Stimulated activated CD4-positive, alpha-beta T cell treated with anti-CD3 and anti-CD28 coated beads, TNF-alpha, amount 100 ng/mL, for 1 hour (primary cell): ENCODE measurements at regions not wholly inside any gene's neighbourhood (a gene's known extent, or its start where the extent isn't known, plus 50 kb on each side); places are given as distances from the start of the nearest gene placed in this dataset.
"Not testable (repeated sequence)": the region's sequence is repeated elsewhere in the genome, so short reads cannot be mapped to it uniquely, and the experiment has no call there.

Experiments used
- DNase-seq, 3 donors: peaks; one replicate each; pipeline ENCODE4 v3.0.0-alpha.2; 2020; ENCODE audit warnings: low read depth in 3 of 3, low spot score in 1 of 3

- DNase-seq: no peak
Observed at GRCh38 chr12:126219654-126220279, 1154.5 kb downstream of the AACS start.

GRCh38 chr12:126224032-126224431 is 1158.8 kb downstream of the AACS start:
- DNase-seq: no peak

DNA sequence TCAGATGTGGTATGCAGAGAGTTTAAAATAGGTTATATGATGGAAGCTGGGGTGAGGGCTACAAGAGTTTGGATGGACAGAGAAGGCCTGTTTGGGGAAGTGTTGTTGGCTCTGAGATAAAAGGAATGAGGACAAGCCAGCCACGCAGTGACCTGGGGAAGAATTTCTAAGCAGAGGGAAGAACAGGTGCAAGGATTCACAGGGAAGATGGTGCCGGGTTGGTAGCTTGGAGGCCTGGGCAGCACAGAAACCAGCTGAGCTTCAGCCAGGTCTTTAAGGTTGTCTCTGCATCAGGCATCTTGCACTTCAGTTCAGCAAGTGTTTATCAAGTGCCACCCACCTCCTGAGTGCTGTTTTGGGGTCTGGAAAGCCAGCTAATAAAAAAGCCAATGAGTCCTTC is 1163.7 kb downstream of the AACS start:
- no peak for DNase-seq

DNA sequence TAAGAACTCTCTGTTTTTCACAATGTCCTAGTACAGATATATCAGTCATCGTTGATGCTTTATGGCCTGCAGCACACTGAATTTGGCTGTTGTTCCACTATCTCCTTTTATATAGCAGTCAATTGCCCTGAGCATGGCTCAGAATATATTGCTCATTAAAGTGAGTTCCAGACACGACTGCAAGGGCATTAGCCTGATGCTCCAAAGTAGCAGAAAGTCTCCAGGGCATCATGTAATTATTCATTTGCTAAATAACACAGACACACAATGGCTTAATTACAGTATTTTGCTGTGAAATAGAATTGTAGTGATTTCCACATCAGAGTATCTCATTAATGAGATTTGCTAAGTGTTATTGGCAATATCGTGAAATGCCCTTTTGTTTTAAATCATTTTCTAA is 1167.5 kb downstream of the AACS start:
- DNase-seq: no peak

- DNase-seq: no peak
Observed at GRCh38 chr12:126233625-126234024, 1168.4 kb downstream of the AACS start.

GRCh38 chr12:126243814-126244440 is 1178.7 kb downstream of the AACS start:
- no peak for DNase-seq

- DNase-seq: no peak
Observed at GRCh38 chr12:126247936-126248335, 1182.7 kb downstream of the AACS start.

GRCh38 chr12:126248871-126249403 is 1183.7 kb downstream of the AACS start:
- DNase-seq: no peak

DNA sequence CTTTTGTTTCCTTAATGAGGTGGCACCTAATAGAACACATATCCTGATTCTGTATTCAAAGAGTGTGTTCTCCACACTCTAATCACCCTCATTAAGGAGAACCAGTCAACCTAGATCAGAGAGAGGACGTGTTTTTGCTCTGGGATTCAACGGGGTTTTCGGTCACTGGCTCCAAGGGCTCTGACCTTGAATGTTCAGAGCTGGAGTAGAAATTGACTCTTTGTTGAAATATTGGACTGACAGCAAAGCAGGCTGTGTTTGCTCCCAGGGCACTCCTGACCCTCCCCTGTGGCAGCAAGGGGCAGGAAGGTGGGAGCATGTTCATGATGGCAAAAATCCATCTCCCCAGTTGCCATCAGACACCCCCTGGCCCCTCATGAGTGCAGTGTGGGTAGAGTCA is 1193.0 kb downstream of the AACS start:
- no peak for DNase-seq

GRCh38 chr12:126262829-126263228 is 1197.6 kb downstream of the AACS start:
- no peak for DNase-seq

GRCh38 chr12:126268222-126268621 is 1203.0 kb downstream of the AACS start:
- DNase-seq: no peak

DNA sequence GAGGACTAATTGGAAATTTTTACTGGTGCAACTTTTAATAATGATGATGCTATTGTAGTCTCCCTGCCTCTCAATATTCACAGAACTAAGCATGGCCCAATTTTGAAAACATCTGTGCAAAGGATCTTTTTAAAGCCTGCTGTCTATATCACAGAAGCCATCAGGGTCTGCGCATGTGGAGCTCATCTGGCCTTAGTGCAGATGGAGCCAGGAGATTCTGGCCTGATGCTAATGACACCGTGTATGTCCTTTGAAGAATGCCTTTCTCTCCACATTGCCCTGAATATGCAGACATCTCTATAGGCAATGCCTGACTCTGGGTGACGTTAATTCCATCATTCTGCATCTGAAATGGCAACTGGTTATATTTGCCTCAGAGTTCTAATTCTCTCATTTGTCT is 1205.9 kb downstream of the AACS start:
- no peak for DNase-seq

GRCh38 chr12:126282691-126283090 is 1217.5 kb downstream of the AACS start:
- DNase-seq: no peak

DNA sequence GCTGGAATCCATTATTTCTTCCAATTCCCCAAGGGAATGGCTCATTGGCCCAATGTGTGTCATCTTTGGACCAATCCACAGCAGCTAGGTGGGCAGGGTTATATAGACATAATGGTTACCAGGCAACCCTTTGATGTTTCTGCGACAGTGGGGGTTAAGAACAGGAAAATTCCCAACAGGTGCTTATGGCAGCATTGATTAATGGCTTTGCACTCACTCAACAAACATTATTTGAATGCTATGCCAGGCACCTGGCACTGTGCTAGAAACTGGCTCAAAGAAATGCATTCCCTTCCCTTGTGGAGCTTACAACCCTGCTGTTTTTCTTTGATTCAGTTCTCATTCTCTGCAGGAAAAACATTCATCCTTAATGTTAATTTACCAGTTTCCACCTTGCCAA is 1221.0 kb downstream of the AACS start:
- no peak for DNase-seq

DNA sequence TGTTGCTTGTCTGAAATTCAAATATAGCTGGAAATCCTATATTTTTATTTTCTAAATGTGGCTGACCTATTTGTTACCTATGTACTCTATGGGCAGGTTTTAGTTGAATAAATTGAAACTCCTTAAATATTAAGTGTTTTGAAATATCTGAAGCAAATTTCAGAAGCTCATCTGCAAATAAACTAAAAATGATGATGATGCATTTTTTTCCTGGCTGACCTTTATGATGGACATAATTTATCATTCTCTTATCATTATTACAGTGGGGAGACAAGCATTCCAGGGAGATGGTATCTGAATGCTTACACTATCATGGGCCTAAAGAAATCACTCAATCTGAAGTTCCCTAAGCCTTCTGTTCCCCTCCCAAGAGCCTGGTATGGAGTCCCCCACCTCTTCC is 1225.2 kb downstream of the AACS start:
- no peak for DNase-seq

DNA sequence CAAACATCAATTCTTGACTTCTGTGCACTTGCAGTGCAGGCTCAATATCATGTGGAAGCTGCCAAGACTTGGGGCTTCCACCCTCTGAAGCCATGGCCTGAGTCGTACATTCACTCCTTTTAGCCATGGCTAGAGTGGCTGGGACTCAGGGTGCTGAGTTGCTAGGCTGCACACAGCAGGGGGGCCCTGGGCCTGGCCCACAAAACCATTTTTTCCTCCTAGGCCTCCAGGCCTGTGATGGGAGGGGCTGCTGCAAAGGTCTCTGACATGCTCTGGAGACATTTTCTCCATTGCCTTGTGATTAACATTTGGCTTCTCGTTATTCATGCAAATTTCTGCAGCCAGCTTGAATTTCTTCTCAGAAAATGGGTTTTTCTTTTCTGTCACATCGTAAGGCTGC is 1226.8 kb downstream of the AACS start:
- not testable (repeated sequence) for DNase-seq

GRCh38 chr12:126295652-126296051 is 1230.4 kb downstream of the AACS start:
- DNase-seq: no peak

DNA sequence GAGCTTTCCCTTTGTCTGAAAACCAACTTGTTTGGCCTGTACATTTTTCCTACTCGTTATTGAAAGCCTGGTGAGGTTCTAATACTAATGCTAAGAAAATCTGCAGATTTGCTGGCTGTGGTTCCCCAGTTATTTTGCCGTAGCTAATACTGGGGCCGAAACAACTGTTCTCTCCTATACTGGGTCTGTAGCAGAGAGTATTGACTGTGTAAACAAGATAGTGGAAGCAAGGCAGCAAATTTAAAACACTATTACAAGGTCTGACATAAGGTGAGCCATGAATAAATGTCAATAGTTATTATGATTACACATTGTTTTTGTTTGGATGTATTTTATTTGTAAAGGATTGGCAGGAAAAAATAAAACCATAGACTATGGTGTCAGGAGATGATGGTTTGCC is 1244.0 kb downstream of the AACS start:
- DNase-seq: no peak

GRCh38 chr12:126312457-126312856 is 1247.2 kb downstream of the AACS start:
- DNase-seq: no peak

DNA sequence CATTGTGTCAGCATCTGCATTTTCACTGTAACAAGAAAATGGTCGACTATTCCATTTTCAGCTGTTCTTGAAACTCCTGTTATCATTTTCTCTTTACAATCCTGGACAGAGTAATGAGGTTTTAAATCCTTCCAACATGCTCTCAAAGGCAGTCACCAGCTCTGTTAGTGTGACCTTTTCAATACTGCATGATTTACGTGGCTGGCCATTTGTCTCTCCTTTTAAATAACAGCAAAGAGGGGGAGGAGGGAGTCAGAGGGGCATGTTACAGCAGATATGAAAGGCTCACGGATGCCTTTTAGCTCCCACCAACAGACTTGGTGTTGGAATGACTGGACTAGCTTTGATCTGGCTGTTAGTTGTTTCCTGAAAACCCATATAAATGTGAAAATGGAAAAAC is 1251.2 kb downstream of the AACS start:
- no peak for DNase-seq

GRCh38 chr12:126337556-126338441 is 1272.6 kb downstream of the AACS start:
- DNase-seq: no peak

DNA sequence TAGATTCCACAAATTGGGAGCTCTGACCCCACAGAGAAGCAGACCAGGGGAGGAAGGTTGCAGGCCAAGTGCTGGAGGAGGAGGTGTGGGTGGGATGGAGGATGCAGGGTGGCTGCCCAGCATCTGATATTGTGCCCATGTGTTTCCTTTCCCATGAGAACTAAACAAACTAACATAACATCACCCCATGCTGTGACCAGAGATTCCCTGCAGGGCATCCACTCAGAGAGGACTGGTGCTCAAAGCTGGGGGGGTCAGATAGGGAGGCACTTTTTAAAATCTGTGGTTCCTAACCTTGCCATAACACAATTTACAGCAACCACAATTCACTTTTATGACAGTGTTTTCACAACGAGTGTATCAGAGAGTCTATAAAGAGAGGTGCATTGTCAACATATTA is 1277.6 kb downstream of the AACS start:
- no peak for DNase-seq
